ENCODE measurements at regions not wholly inside any gene's neighbourhood (a gene's known extent, or its start where the extent isn't known, plus 50 kb on each side); places are given as distances from the start of the nearest gene placed in this dataset.
"Not testable (repeated sequence)": the region's sequence is repeated elsewhere in the genome, so short reads cannot be mapped to it uniquely, and the experiment has no call there.

- not testable (repeated sequence) for H3K27me3 ChIP-seq (ENCODE audit: insufficient read depth, low read length); H3K27ac ChIP-seq (ENCODE audit: low read length); H3K4me3 ChIP-seq (ENCODE audit: low read length); H3K36me3 ChIP-seq (ENCODE audit: insufficient read depth, low read depth, low read length); H3K4me1 ChIP-seq (ENCODE audit: insufficient read depth, low read length); H3K9ac ChIP-seq (ENCODE audit: low read depth, low read length); H3K9me3 ChIP-seq (ENCODE audit: insufficient read depth, low read depth, low read length)
Measured at GRCh38 chr22:23393199-23393598, 186.9 kb downstream of the IGLL1 start.

- Histone ChIP-seq H3K27me3 (ENCODE audit: insufficient read depth, low read length) (no peaks in the 10 kb centered on the region), H3K36me3 (ENCODE audit: insufficient read depth, low read depth, low read length) (no peaks in the 10 kb centered on the region), H3K4me3 (ENCODE audit: low read length) (no peak overlapping the region), H3K9ac (ENCODE audit: low read depth, low read length) (no peak overlapping the region), H3K9me3 (ENCODE audit: insufficient read depth, low read depth, low read length) (no peaks in the 10 kb centered on the region), H3K4me1 (ENCODE audit: insufficient read depth, low read length) (no peaks in the 10 kb centered on the region), H3K27ac (ENCODE audit: low read length) (no peak overlapping the region)
Measured at GRCh38 chr22:23392420-23393121, 187.5 kb downstream of the IGLL1 start.

- no peaks in the 10 kb centered on the region for H3K9me3 ChIP-seq (ENCODE audit: insufficient read depth, low read depth, low read length)
- H3K27ac ChIP-seq (ENCODE audit: low read length): no peak overlapping the region
- H3K36me3 ChIP-seq (ENCODE audit: insufficient read depth, low read depth, low read length): no peaks in the 10 kb centered on the region
- H3K9ac ChIP-seq (ENCODE audit: low read depth, low read length): no peak overlapping the region
- H3K4me3 ChIP-seq (ENCODE audit: low read length): no peak overlapping the region
- no peaks in the 10 kb centered on the region for H3K27me3 ChIP-seq (ENCODE audit: insufficient read depth, low read length)
- no peaks in the 10 kb centered on the region for H3K4me1 ChIP-seq (ENCODE audit: insufficient read depth, low read length)
Measured at GRCh38 chr22:23391022-23391421, 189.1 kb downstream of the IGLL1 start.

- H3K27me3 ChIP-seq (ENCODE audit: insufficient read depth, low read length): no peaks in the 10 kb centered on the region
- no peak overlapping the region for H3K27ac ChIP-seq (ENCODE audit: low read length)
- no peak overlapping the region for H3K9ac ChIP-seq (ENCODE audit: low read depth, low read length)
- no peaks in the 10 kb centered on the region for H3K36me3 ChIP-seq (ENCODE audit: insufficient read depth, low read depth, low read length)
- H3K4me3 ChIP-seq (ENCODE audit: low read length): no peak overlapping the region
- no peaks in the 10 kb centered on the region for H3K9me3 ChIP-seq (ENCODE audit: insufficient read depth, low read depth, low read length)
- H3K4me1 ChIP-seq (ENCODE audit: insufficient read depth, low read length): no peaks in the 10 kb centered on the region; the same call in 1 of the 2 replicates
Measured at GRCh38 chr22:23389271-23390071, 190.6 kb downstream of the IGLL1 start.

- Histone ChIP-seq H3K27ac (ENCODE audit: low read length) (no peak overlapping the region), H3K4me3 (ENCODE audit: low read length) (no peak overlapping the region), H3K4me1 (ENCODE audit: insufficient read depth, low read length) (peaks cover 2% of the 10 kb centered on the region; the same call in 1 of the 2 replicates), H3K9ac (ENCODE audit: low read depth, low read length) (no peak overlapping the region), H3K9me3 (ENCODE audit: insufficient read depth, low read depth, low read length) (no peaks in the 10 kb centered on the region), H3K27me3 (ENCODE audit: insufficient read depth, low read length) (no peaks in the 10 kb centered on the region), H3K36me3 (ENCODE audit: insufficient read depth, low read depth, low read length) (no peaks in the 10 kb centered on the region)
Measured at GRCh38 chr22:23388517-23388890, 191.6 kb downstream of the IGLL1 start.

- Histone ChIP-seq H3K27me3 (ENCODE audit: insufficient read depth, low read length) (no peaks in the 10 kb centered on the region), H3K9ac (ENCODE audit: low read depth, low read length) (no peak overlapping the region), H3K9me3 (ENCODE audit: insufficient read depth, low read depth, low read length) (no peaks in the 10 kb centered on the region), H3K27ac (ENCODE audit: low read length) (no peak overlapping the region), H3K4me1 (ENCODE audit: insufficient read depth, low read length) (peaks cover 4% of the 10 kb centered on the region; the same call in 1 of the 2 replicates), H3K36me3 (ENCODE audit: insufficient read depth, low read depth, low read length) (no peaks in the 10 kb centered on the region), H3K4me3 (ENCODE audit: low read length) (no peak overlapping the region)
Measured at GRCh38 chr22:23387827-23388516, 192.1 kb downstream of the IGLL1 start.

- Histone ChIP-seq H3K4me1 (ENCODE audit: insufficient read depth, low read length) (peaks cover 4% of the 10 kb centered on the region; the same call in 1 of the 2 replicates), H3K9ac (ENCODE audit: low read depth, low read length) (no peak overlapping the region), H3K36me3 (ENCODE audit: insufficient read depth, low read depth, low read length) (no peaks in the 10 kb centered on the region), H3K27me3 (ENCODE audit: insufficient read depth, low read length) (no peaks in the 10 kb centered on the region), H3K4me3 (ENCODE audit: low read length) (no peak overlapping the region), H3K9me3 (ENCODE audit: insufficient read depth, low read depth, low read length) (no peaks in the 10 kb centered on the region), H3K27ac (ENCODE audit: low read length) (no peak overlapping the region)
Measured at GRCh38 chr22:23386822-23387580, 193.1 kb downstream of the IGLL1 start.

GRCh38 chr22:23385678-23386631 is 194.1 kb downstream of the IGLL1 start:
- H3K9ac ChIP-seq (ENCODE audit: low read depth, low read length): no peak overlapping the region
- no peaks in the 10 kb centered on the region for H3K9me3 ChIP-seq (ENCODE audit: insufficient read depth, low read depth, low read length)
- no peak overlapping the region for H3K4me3 ChIP-seq (ENCODE audit: low read length)
- H3K4me1 ChIP-seq (ENCODE audit: insufficient read depth, low read length): peaks cover 4% of the 10 kb centered on the region; the same call in 1 of the 2 replicates
- H3K27ac ChIP-seq (ENCODE audit: low read length): no peak overlapping the region
- no peaks in the 10 kb centered on the region for H3K36me3 ChIP-seq (ENCODE audit: insufficient read depth, low read depth, low read length)
- H3K27me3 ChIP-seq (ENCODE audit: insufficient read depth, low read length): no peaks in the 10 kb centered on the region

- Histone ChIP-seq H3K36me3 (ENCODE audit: insufficient read depth, low read depth, low read length) (no peaks in the 10 kb centered on the region), H3K4me3 (ENCODE audit: low read length) (no peak overlapping the region), H3K9me3 (ENCODE audit: insufficient read depth, low read depth, low read length) (no peaks in the 10 kb centered on the region), H3K27me3 (ENCODE audit: insufficient read depth, low read length) (no peaks in the 10 kb centered on the region), H3K4me1 (ENCODE audit: insufficient read depth, low read length) (peaks cover 4% of the 10 kb centered on the region; the same call in 1 of the 2 replicates), H3K27ac (ENCODE audit: low read length) (no peak overlapping the region), H3K9ac (ENCODE audit: low read depth, low read length) (no peak overlapping the region)
Measured at GRCh38 chr22:23384923-23385677, 195.0 kb downstream of the IGLL1 start.

GRCh38 chr22:23384431-23384830 is 195.7 kb downstream of the IGLL1 start:
- H3K27ac ChIP-seq (ENCODE audit: low read length): no peak overlapping the region
- H3K9ac ChIP-seq (ENCODE audit: low read depth, low read length): no peak overlapping the region
- H3K4me3 ChIP-seq (ENCODE audit: low read length): no peak overlapping the region

More at GRCh38 chr22:23384431-23384830, 195.7 kb downstream of the IGLL1 start:
- H3K36me3 ChIP-seq (ENCODE audit: insufficient read depth, low read depth, low read length): no peaks in the 10 kb centered on the region
- H3K27me3 ChIP-seq (ENCODE audit: insufficient read depth, low read length): no peaks in the 10 kb centered on the region
- H3K4me1 ChIP-seq (ENCODE audit: insufficient read depth, low read length): peaks cover 4% of the 10 kb centered on the region; the same call in 1 of the 2 replicates
- no peaks in the 10 kb centered on the region for H3K9me3 ChIP-seq (ENCODE audit: insufficient read depth, low read depth, low read length)

Measured in iPS-20b (cell line).